ENCODE measurements at regions not wholly inside any gene's neighbourhood (a gene's known extent, or its start where the extent isn't known, plus 50 kb on each side); places are given as distances from the start of the nearest gene placed in this dataset.

GRCh38 chrX:39741904-39742303 lies 355.9 kb downstream of the BCOR start:
- Histone ChIP-seq H2BK15ac (ENCODE audit: low read depth, poor library complexity, severe bottlenecking) (no peak overlapping the region), H3K14ac (ENCODE audit: low read length in 2 of 2) (no peak overlapping the region), H3K9me3 (ENCODE audit: control insufficient read depth, low read length) (no peaks in the 10 kb centered on the region), H3K9ac (ENCODE audit: low read length) (no peak overlapping the region), H3K27me3 (ENCODE audit: control insufficient read depth in 1 of 2, insufficient read depth in 1 of 2, low read length in 2 of 2) (peaks cover 0 to 39% of the 10 kb centered on the region in 2 experiments), H3K27ac (ENCODE audit: low read length, poor library complexity, severe bottlenecking) (no peak overlapping the region), H3K4me1 (ENCODE audit: control insufficient read depth, insufficient read depth, low read depth, low read length) (peaks cover 6% of the 10 kb centered on the region), H4K91ac (ENCODE audit: low read length) (no peak overlapping the region), H4K8ac (ENCODE audit: low read length) (no peak overlapping the region), H2BK12ac (ENCODE audit: low read length in 2 of 2) (no peak overlapping the region), H3K4ac (ENCODE audit: low read depth in 1 of 2, low read length in 2 of 2) (no peak overlapping the region), H3K4me2 (ENCODE audit: low read length, poor library complexity, severe bottlenecking) (no peak overlapping the region), H2BK5ac (ENCODE audit: low read depth, low read length, poor library complexity, severe bottlenecking) (no peak overlapping the region), H2AFZ (ENCODE audit: low read depth, low read length) (no peak overlapping the region), H2BK120ac (ENCODE audit: low read depth, low read length) (no peak overlapping the region), H3K23ac (ENCODE audit: low read length in 2 of 2) (no peak overlapping the region), H3K79me1 (replicated peaks; ENCODE audit: low read length, poor library complexity, severe bottlenecking) (no peaks in the 10 kb centered on the region), H2AK5ac (ENCODE audit: low read length, severe bottlenecking) (no peak overlapping the region), H3K36me3 (ENCODE audit: control insufficient read depth in 1 of 2, insufficient read depth in 2 of 2, low read depth in 1 of 2, low read length in 2 of 2) (no peaks in the 10 kb centered on the region), H3K4me3 (ENCODE audit: insufficient read depth in 1 of 2, low read depth in 1 of 2, low read length in 2 of 2) (no peak overlapping the region), H3K18ac (ENCODE audit: low read depth in 1 of 2, low read length in 2 of 2) (no peak overlapping the region)
- WGBS, result 81% methylated on average over 3 of the region's 3 CpGs
- no peak for DNase-seq

GRCh38 chrX:39745818-39746217 lies 351.9 kb downstream of the BCOR start:
- no peak for DNase-seq
- 60% methylated on average over 1 of the region's 2 CpGs for WGBS
- no peak overlapping the region for H4K91ac ChIP-seq (ENCODE audit: low read length)
- H3K79me1 ChIP-seq (replicated peaks; ENCODE audit: low read length, poor library complexity, severe bottlenecking), result no peaks in the 10 kb centered on the region
- H3K36me3 ChIP-seq (ENCODE audit: control insufficient read depth in 1 of 2, insufficient read depth in 2 of 2, low read depth in 1 of 2, low read length in 2 of 2), result no peaks in the 10 kb centered on the region
- no peak overlapping the region for H2BK15ac ChIP-seq (ENCODE audit: low read depth, poor library complexity, severe bottlenecking)
- peaks cover 8% of the 10 kb centered on the region for H3K4me1 ChIP-seq (ENCODE audit: control insufficient read depth, insufficient read depth, low read depth, low read length)
- H3K4me2 ChIP-seq (ENCODE audit: low read length, poor library complexity, severe bottlenecking), result peak overlapping the region; percentile 22
- no peak overlapping the region for H2BK5ac ChIP-seq (ENCODE audit: low read depth, low read length, poor library complexity, severe bottlenecking)
- no peak overlapping the region for H2AFZ ChIP-seq (ENCODE audit: low read depth, low read length)
- no peak overlapping the region for H2BK12ac ChIP-seq (ENCODE audit: low read length in 2 of 2)
- no peak overlapping the region for H4K8ac ChIP-seq (ENCODE audit: low read length)
- H3K27me3 ChIP-seq (ENCODE audit: control insufficient read depth in 1 of 2, insufficient read depth in 1 of 2, low read length in 2 of 2), result peaks cover 0 to 30% of the 10 kb centered on the region in 2 experiments
- H3K27ac ChIP-seq (ENCODE audit: low read length, poor library complexity, severe bottlenecking), result peak overlapping the region; percentile 35
- H3K18ac ChIP-seq (ENCODE audit: low read depth in 1 of 2, low read length in 2 of 2), result no peak overlapping the region
- H2BK120ac ChIP-seq (ENCODE audit: low read depth, low read length), result no peak overlapping the region
- no peak overlapping the region for H3K14ac ChIP-seq (ENCODE audit: low read length in 2 of 2)
- H3K9ac ChIP-seq (ENCODE audit: low read length), result no peak overlapping the region
- no peak overlapping the region for H3K4ac ChIP-seq (ENCODE audit: low read depth in 1 of 2, low read length in 2 of 2)
- H3K4me3 ChIP-seq (ENCODE audit: insufficient read depth in 1 of 2, low read depth in 1 of 2, low read length in 2 of 2), result no peak overlapping the region
- no peak overlapping the region for H2AK5ac ChIP-seq (ENCODE audit: low read length, severe bottlenecking)
- no peak overlapping the region for H3K23ac ChIP-seq (ENCODE audit: low read length in 2 of 2)
- H3K9me3 ChIP-seq (ENCODE audit: control insufficient read depth, low read length), result no peaks in the 10 kb centered on the region

- Histone ChIP-seq H3K4me1 (ENCODE audit: control insufficient read depth, insufficient read depth, low read depth, low read length) (peaks cover 12% of the 10 kb centered on the region), H3K23ac (ENCODE audit: low read length in 2 of 2) (no peak overlapping the region), H2BK12ac (ENCODE audit: low read length in 2 of 2) (no peak overlapping the region), H3K4me2 (ENCODE audit: low read length, poor library complexity, severe bottlenecking) (no peak overlapping the region), H4K8ac (ENCODE audit: low read length) (no peak overlapping the region), H2BK15ac (ENCODE audit: low read depth, poor library complexity, severe bottlenecking) (no peak overlapping the region), H2BK5ac (ENCODE audit: low read depth, low read length, poor library complexity, severe bottlenecking) (no peak overlapping the region), H2AK5ac (ENCODE audit: low read length, severe bottlenecking) (no peak overlapping the region), H4K91ac (ENCODE audit: low read length) (no peak overlapping the region), H3K79me1 (replicated peaks; ENCODE audit: low read length, poor library complexity, severe bottlenecking) (no peaks in the 10 kb centered on the region), H3K4me3 (ENCODE audit: insufficient read depth in 1 of 2, low read depth in 1 of 2, low read length in 2 of 2) (no peak overlapping the region), H3K36me3 (ENCODE audit: control insufficient read depth in 1 of 2, insufficient read depth in 2 of 2, low read depth in 1 of 2, low read length in 2 of 2) (no peaks in the 10 kb centered on the region), H3K27me3 (ENCODE audit: control insufficient read depth in 1 of 2, insufficient read depth in 1 of 2, low read length in 2 of 2) (peaks cover 0 to 21% of the 10 kb centered on the region in 2 experiments), H2AFZ (ENCODE audit: low read depth, low read length) (no peak overlapping the region), H3K9me3 (ENCODE audit: control insufficient read depth, low read length) (peaks cover 3% of the 10 kb centered on the region), H2BK120ac (ENCODE audit: low read depth, low read length) (no peak overlapping the region), H3K9ac (ENCODE audit: low read length) (no peak overlapping the region), H3K27ac (ENCODE audit: low read length, poor library complexity, severe bottlenecking) (no peak overlapping the region), H3K14ac (ENCODE audit: low read length in 2 of 2) (no peak overlapping the region), H3K18ac (ENCODE audit: low read depth in 1 of 2, low read length in 2 of 2) (no peak overlapping the region), H3K4ac (ENCODE audit: low read depth in 1 of 2, low read length in 2 of 2) (no peak overlapping the region)
- 100% methylated on average over 2 of the region's 5 CpGs for WGBS
- no peak for DNase-seq
These were observed 348.6 kb downstream of the BCOR start for GRCh38 chrX:39749135-39749534.

- Histone ChIP-seq H3K9me3 (ENCODE audit: control insufficient read depth, low read length) (peaks cover 3% of the 10 kb centered on the region), H2AK5ac (ENCODE audit: low read length, severe bottlenecking) (no peak overlapping the region), H3K79me1 (replicated peaks; ENCODE audit: low read length, poor library complexity, severe bottlenecking) (no peaks in the 10 kb centered on the region), H3K4ac (ENCODE audit: low read depth in 1 of 2, low read length in 2 of 2) (no peak overlapping the region), H3K36me3 (ENCODE audit: control insufficient read depth in 1 of 2, insufficient read depth in 2 of 2, low read depth in 1 of 2, low read length in 2 of 2) (no peaks in the 10 kb centered on the region), H4K91ac (ENCODE audit: low read length) (no peak overlapping the region), H4K8ac (ENCODE audit: low read length) (no peak overlapping the region), H3K23ac (ENCODE audit: low read length in 2 of 2) (no peak overlapping the region), H3K4me1 (ENCODE audit: control insufficient read depth, insufficient read depth, low read depth, low read length) (peaks cover 14% of the 10 kb centered on the region), H2BK12ac (ENCODE audit: low read length in 2 of 2) (no peak overlapping the region), H2BK5ac (ENCODE audit: low read depth, low read length, poor library complexity, severe bottlenecking) (no peak overlapping the region), H3K18ac (ENCODE audit: low read depth in 1 of 2, low read length in 2 of 2) (no peak overlapping the region), H3K4me3 (ENCODE audit: insufficient read depth in 1 of 2, low read depth in 1 of 2, low read length in 2 of 2) (no peak overlapping the region), H2BK15ac (ENCODE audit: low read depth, poor library complexity, severe bottlenecking) (no peak overlapping the region), H2AFZ (ENCODE audit: low read depth, low read length) (no peak overlapping the region), H3K27me3 (ENCODE audit: control insufficient read depth in 1 of 2, insufficient read depth in 1 of 2, low read length in 2 of 2) (peaks cover 0 to 18% of the 10 kb centered on the region in 2 experiments), H3K9ac (ENCODE audit: low read length) (no peak overlapping the region), H3K4me2 (ENCODE audit: low read length, poor library complexity, severe bottlenecking) (no peak overlapping the region), H2BK120ac (ENCODE audit: low read depth, low read length) (no peak overlapping the region), H3K27ac (ENCODE audit: low read length, poor library complexity, severe bottlenecking) (no peak overlapping the region), H3K14ac (ENCODE audit: low read length in 2 of 2) (no peak overlapping the region)
- DNase-seq, result no peak
- 81% methylated on average over 5 of the region's 5 CpGs for WGBS
These were observed 348.0 kb downstream of the BCOR start for GRCh38 chrX:39749728-39750127.
